PC-3 (cell line): ENCODE measurements at regions not wholly inside any gene's neighbourhood (a gene's known extent, or its start where the extent isn't known, plus 50 kb on each side); places are given as distances from the start of the nearest gene placed in this dataset.

Experiments
- ATAC-seq: fragments of 200-7000 bp; cut with Tn5 transposase; 2 replicates; pipeline ENCODE4 v1.9.1; 2020; ENCODE audit warnings: mild to moderate bottlenecking, moderate library complexity
- BruUV-seq: library from RNA; stranded (reverse); fragments of 400-500 nt; replicated peaks from 2 replicates; lab custom pipeline; 2021; lab: Mats Ljungman, UMichigan
- CTCF ChIA-PET: fragments of 300-600 bp; sonication (Branson Sonifier 250); formaldehyde crosslinking; loops from one replicate; lab custom pipeline; 2022; ENCODE audit warnings: antibody characterized with exemption; lab: Charles Lee
- POLR2A ChIA-PET: fragments of 300-600 bp; sonication (Branson Sonifier 250); formaldehyde crosslinking; loops from one replicate; lab custom pipeline; 2022; ENCODE audit warnings: antibody characterized with exemption; ENCODE audit not compliant: unreplicated experiment; lab: Charles Lee
- DNase-seq: peaks from one replicate; pipeline ENCODE4 v3.0.0-alpha.2; 2015
- H2AFZ ChIP-seq: fragments of 300-600 bp; sonication (generic); 2 replicates; pipeline ENCODE4 v1.6.0; 2016; ENCODE audit warnings: antibody characterized with exemption, low read length
- H3F3A ChIP-seq: fragments of 300-600 bp; sonication (generic); one replicate; pipeline ENCODE4 v1.6.0; 2017; ENCODE audit warnings: antibody characterized with exemption, low read length, control low read depth, mild to moderate bottlenecking; ENCODE audit not compliant: unreplicated experiment
- H3K27ac ChIP-seq: fragments of 300-600 bp; sonication (generic); 2 replicates; pipeline ENCODE4 v1.5.1; 2016; ENCODE audit warnings: mild to moderate bottlenecking, low read length
- H3K27me3 ChIP-seq: fragments of 300-600 bp; sonication (generic); 2 replicates; pipeline ENCODE4 v1.6.1; 2016; ENCODE audit warnings: low read length, mixed read lengths
- H3K36me3 ChIP-seq: fragments of 300-600 bp; sonication (generic); 2 replicates; pipeline ENCODE4 v1.6.1; 2016; ENCODE audit warnings: low read depth, mixed run types, low read length, mixed read lengths
- H3K4me1 ChIP-seq: fragments of 300-600 bp; sonication (generic); 2 replicates; pipeline ENCODE4 v1.5.1; 2016; ENCODE audit warnings: low read length; ENCODE audit not compliant: insufficient read depth
- H3K4me2 ChIP-seq: fragments of 300-600 bp; sonication (generic); 2 replicates; pipeline ENCODE4 v1.6.0; 2016; ENCODE audit warnings: low read length
- H3K4me3 ChIP-seq: fragments of 300-600 bp; sonication (generic); 2 replicates; pipeline ENCODE4 v1.5.1; 2016; ENCODE audit warnings: mild to moderate bottlenecking, low read length, mixed read lengths
- H3K79me2 ChIP-seq: fragments of 300-600 bp; sonication (generic); 2 replicates; pipeline ENCODE4 v1.6.1; 2017; ENCODE audit warnings: low read length, mixed read lengths
- H3K9ac ChIP-seq: fragments of 300-600 bp; sonication (generic); 2 replicates; pipeline ENCODE4 v1.6.0; 2016; ENCODE audit warnings: mild to moderate bottlenecking, low read length
- H3K9me2 ChIP-seq: fragments of 300-600 bp; sonication (generic); replicated peaks from 2 replicates; pipeline ENCODE4 v1.6.1; 2016; ENCODE audit warnings: mixed run types, low read length, mixed read lengths
- H3K9me3 ChIP-seq: fragments of 300-600 bp; sonication (generic); 2 replicates; pipeline ENCODE4 v1.6.1; 2016; ENCODE audit warnings: low read length, mixed read lengths
- H4K20me1 ChIP-seq: fragments of 300-600 bp; sonication (generic); 2 replicates; pipeline ENCODE4 v1.6.1; 2016; ENCODE audit warnings: low read length, mixed read lengths
- EZH2 ChIP-seq: fragments of 300-600 bp; sonication (generic); IDR thresholded peaks from one replicate; pipeline ENCODE4 v1.6.1; 2017; ENCODE audit warnings: antibody characterized with exemption, mild to moderate bottlenecking, low read length; ENCODE audit not compliant: unreplicated experiment
- EZH2phosphoT487 ChIP-seq: fragments of 300-600 bp; sonication (generic); IDR thresholded peaks from 2 replicates; pipeline ENCODE4 v1.6.1; 2018; ENCODE audit warnings: mild to moderate bottlenecking, antibody characterized with exemption, low read length, borderline replicate concordance
- intact Hi-C: fragments of 100-400 bp; cut with micrococcal nuclease; formaldehyde crosslinking; loops from 2 replicates; pipeline ENCODE4 v1.9.0; 2023
- TF ChIP-seq, protein P1 (sequence below): fragments of 300-600 bp; sonication (generic); conservative IDR thresholded peaks from 2 replicates; pipeline ENCODE4 v1.5.1; 2017; ENCODE audit warnings: antibody characterized with exemption, low read depth, mild to moderate bottlenecking, low read length

DNA sequence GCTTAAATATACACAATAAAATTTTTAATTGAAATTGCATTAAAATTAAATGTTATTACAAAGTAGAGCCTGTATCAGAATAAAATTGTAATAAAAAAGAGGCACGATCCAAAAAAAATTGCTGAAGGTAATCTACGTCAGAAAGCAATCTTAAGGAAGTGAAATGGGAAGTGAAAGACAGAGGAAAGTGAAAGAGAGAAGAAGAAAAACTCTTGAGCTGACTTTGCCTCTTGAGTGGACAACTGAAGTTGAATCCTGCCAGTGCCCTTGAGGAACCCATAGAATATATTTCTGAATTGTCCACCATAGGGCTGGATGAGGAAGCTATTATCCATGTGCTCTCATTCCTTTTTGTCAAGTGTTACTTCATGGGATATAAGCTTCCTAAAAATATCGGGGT lies 285.1 kb upstream of the STAC start:
- Histone ChIP-seq H3K9me2 (no peaks in the 10 kb centered on the region), H4K20me1 (no peaks in the 10 kb centered on the region), H3K36me3 (no peaks in the 10 kb centered on the region), H3K9ac (no peak overlapping the region), H2AFZ (no peak overlapping the region), H3K79me2 (no peaks in the 10 kb centered on the region), H3K27ac (no peak overlapping the region), H3F3A (no peaks in the 10 kb centered on the region), H3K4me3 (no peak overlapping the region), H3K4me2 (no peak overlapping the region), H3K9me3 (no peaks in the 10 kb centered on the region), H3K27me3 (peaks cover 20% of the 10 kb centered on the region), H3K4me1 (no peaks in the 10 kb centered on the region)
- TF ChIP-seq EZH2phosphoT487 (no peak), EZH2 (no peak)
- TF ChIP-seq, protein P1, sequence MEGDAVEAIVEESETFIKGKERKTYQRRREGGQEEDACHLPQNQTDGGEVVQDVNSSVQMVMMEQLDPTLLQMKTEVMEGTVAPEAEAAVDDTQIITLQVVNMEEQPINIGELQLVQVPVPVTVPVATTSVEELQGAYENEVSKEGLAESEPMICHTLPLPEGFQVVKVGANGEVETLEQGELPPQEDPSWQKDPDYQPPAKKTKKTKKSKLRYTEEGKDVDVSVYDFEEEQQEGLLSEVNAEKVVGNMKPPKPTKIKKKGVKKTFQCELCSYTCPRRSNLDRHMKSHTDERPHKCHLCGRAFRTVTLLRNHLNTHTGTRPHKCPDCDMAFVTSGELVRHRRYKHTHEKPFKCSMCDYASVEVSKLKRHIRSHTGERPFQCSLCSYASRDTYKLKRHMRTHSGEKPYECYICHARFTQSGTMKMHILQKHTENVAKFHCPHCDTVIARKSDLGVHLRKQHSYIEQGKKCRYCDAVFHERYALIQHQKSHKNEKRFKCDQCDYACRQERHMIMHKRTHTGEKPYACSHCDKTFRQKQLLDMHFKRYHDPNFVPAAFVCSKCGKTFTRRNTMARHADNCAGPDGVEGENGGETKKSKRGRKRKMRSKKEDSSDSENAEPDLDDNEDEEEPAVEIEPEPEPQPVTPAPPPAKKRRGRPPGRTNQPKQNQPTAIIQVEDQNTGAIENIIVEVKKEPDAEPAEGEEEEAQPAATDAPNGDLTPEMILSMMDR = no peak
- no TSS peak for BruUV-seq
- no peak for ATAC-seq
- intact Hi-C loops = loop anchor here (10.0 kb wide), 1 partner anchor 1260 kb away; no protein-coding TSS in a partner anchor
- no peak for DNase-seq
- ChIA-PET POLR2A (no interaction called here), CTCF (no interaction called here)

DNA sequence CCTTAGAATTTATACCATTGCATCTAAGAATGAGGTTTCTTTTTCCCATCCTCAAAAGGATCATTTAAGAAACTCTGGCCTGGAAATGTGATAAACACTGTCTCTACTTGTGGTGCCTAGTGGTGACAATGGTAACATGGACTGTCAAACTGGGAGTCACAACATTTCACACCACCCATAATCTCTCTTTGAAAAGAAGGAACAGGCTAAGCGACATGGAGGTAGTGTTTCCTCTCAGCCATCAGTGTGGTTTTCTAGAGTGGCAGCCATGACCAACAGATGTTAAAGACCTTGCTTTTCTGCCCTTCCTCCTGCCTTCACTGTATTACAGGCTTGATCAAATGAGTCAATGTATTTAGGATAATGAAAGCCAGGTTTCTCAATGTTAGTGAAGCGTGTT lies 283.1 kb upstream of the STAC start:
- Histone ChIP-seq H3K4me1 (no peaks in the 10 kb centered on the region), H4K20me1 (no peaks in the 10 kb centered on the region), H3K9me3 (no peaks in the 10 kb centered on the region), H3K9me2 (no peaks in the 10 kb centered on the region), H3K27me3 (peaks cover 20% of the 10 kb centered on the region), H3K9ac (no peak overlapping the region), H3K4me3 (no peak overlapping the region), H3K79me2 (no peaks in the 10 kb centered on the region), H3F3A (no peaks in the 10 kb centered on the region), H3K27ac (no peak overlapping the region), H3K4me2 (no peak overlapping the region), H2AFZ (no peak overlapping the region), H3K36me3 (no peaks in the 10 kb centered on the region)
- BruUV-seq = no TSS peak
- no peak for DNase-seq
- ChIA-PET POLR2A (no interaction called here), CTCF (no interaction called here)
- no peak for ATAC-seq
- intact Hi-C loops = loop anchor here (10.0 kb wide), 1 partner anchor 1258 kb away; no protein-coding TSS in a partner anchor
- no peak for TF ChIP-seq EZH2phosphoT487
- no peak for TF ChIP-seq EZH2
- TF ChIP-seq, protein P1 = no peak

DNA sequence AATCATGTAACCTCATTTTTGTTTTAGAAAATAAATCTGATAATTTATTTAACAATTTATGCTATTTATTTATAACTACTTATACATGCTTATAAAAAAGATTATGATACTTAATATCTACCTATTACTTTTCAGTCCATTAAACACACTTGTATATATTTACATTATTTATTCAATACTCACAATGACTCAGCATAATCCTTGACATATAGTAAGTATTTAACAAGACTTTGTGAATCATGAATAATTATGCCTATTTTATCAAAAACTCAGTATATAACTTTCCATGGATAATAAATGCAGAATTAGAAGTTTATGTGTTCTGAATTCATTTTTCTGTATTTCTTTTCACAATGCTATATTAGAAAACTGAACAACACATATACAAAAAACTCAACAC lies 266.0 kb upstream of the STAC start:
- no peak overlapping the region for H3K9ac ChIP-seq
- intact Hi-C loops = no loop called here
- DNase-seq (peak; percentile 43), ATAC-seq (peak; percentile 53)
- H3F3A ChIP-seq = no peaks in the 10 kb centered on the region
- no peaks in the 10 kb centered on the region for H3K27me3 ChIP-seq
- no peak overlapping the region for H3K4me3 ChIP-seq
- no peaks in the 10 kb centered on the region for H4K20me1 ChIP-seq
- H3K4me1 ChIP-seq = peaks cover 6% of the 10 kb centered on the region; the same call in 1 of the 2 replicates
- POLR2A ChIA-PET = no interaction called here
- CTCF ChIA-PET = no interaction called here
- no peaks in the 10 kb centered on the region for H3K79me2 ChIP-seq
- no peaks in the 10 kb centered on the region for H3K9me3 ChIP-seq
- TF ChIP-seq EZH2 (no peak), EZH2phosphoT487 (no peak)
- TF ChIP-seq, protein P1 = no peak
- H3K36me3 ChIP-seq = no peaks in the 10 kb centered on the region
- H3K9me2 ChIP-seq = no peaks in the 10 kb centered on the region
- H2AFZ ChIP-seq = no peak overlapping the region
- BruUV-seq = no TSS peak
- H3K27ac ChIP-seq = no peak overlapping the region
- no peak overlapping the region for H3K4me2 ChIP-seq
